IMR-90 (cell line): ENCODE measurements at regions not wholly inside any gene's neighbourhood (a gene's known extent, or its start where the extent isn't known, plus 50 kb on each side); places are given as distances from the start of the nearest gene placed in this dataset.

ENCODE experiments used
- ATAC-seq: fragments of 200-7000 bp; cut with Tn5 transposase; 2 replicates; pipeline ENCODE4 v1.9.1; 2020; ENCODE audit warnings: low read depth, mild to moderate bottlenecking, moderate library complexity
- BruUV-seq: library from RNA; stranded (reverse); fragments of 400-500 nt; replicated peaks from 2 replicates; lab custom pipeline; 2021; lab: Mats Ljungman, UMichigan
- CTCF ChIA-PET: fragments of 300-600 bp; formaldehyde crosslinking; extraction: SDS; loops from one replicate; lab custom pipeline; 2021; ENCODE audit warnings: antibody characterized with exemption; lab: Yijun Ruan, JAX
- POLR2A ChIA-PET: fragments of 300-600 bp; sonication (Branson Sonifier 250); formaldehyde crosslinking; loops from one replicate; lab custom pipeline; 2022; ENCODE audit warnings: antibody characterized with exemption; ENCODE audit not compliant: unreplicated experiment; lab: Charles Lee
- DNase-seq: peaks from one replicate; pipeline ENCODE4 v3.0.0; 2013
- H2AFZ ChIP-seq: replicated peaks from 2 replicates; pipeline ENCODE3; 2013; ENCODE audit warnings: low read length, mild to moderate bottlenecking; ENCODE audit not compliant: poor library complexity
- H2AK5ac ChIP-seq: 2 replicates; pipeline ENCODE4 v1.6.1; 2013; ENCODE audit warnings: low read depth, low read length, inconsistent platforms
- H2AK9ac ChIP-seq: replicated peaks from 2 replicates; pipeline ENCODE3; 2013; ENCODE audit warnings: mild to moderate bottlenecking, low read depth, low read length, moderate library complexity; ENCODE audit not compliant: poor library complexity
- H2BK120ac ChIP-seq: 2 replicates; pipeline ENCODE4 v1.6.1; 2013; ENCODE audit warnings: low read depth, low read length, inconsistent platforms
- H2BK15ac ChIP-seq: 3 replicates; pipeline ENCODE4 v1.6.1; 2013; ENCODE audit warnings: low read depth, low read length, inconsistent platforms
- H2BK20ac ChIP-seq: 2 replicates; pipeline ENCODE4 v1.6.1; 2013; ENCODE audit warnings: low read depth, mild to moderate bottlenecking, inconsistent platforms, low read length, moderate library complexity
- H2BK5ac ChIP-seq: 2 replicates; pipeline ENCODE4 v1.6.1; 2013; ENCODE audit warnings: mild to moderate bottlenecking, low read depth, low read length, inconsistent platforms; ENCODE audit not compliant: poor library complexity, severe bottlenecking
- H3K14ac ChIP-seq: replicated peaks from 2 replicates; pipeline ENCODE4 v1.6.1; 2013; ENCODE audit warnings: low read depth, low read length, inconsistent platforms
- H3K18ac ChIP-seq: 2 replicates; pipeline ENCODE4 v1.6.1; 2013; ENCODE audit warnings: low read depth, low read length, control low read depth
- H3K23ac ChIP-seq: 2 replicates; pipeline ENCODE4 v1.6.1; 2013; ENCODE audit warnings: low read depth, low read length, inconsistent platforms
- H3K27ac ChIP-seq: 2 replicates; pipeline ENCODE4 v1.5.1; 2013; ENCODE audit warnings: mild to moderate bottlenecking, control low read depth, low read length; ENCODE audit not compliant: insufficient read depth
- H3K27me3 ChIP-seq: 2 replicates; pipeline ENCODE4 v1.6.1; 2013; ENCODE audit warnings: low read length; ENCODE audit not compliant: control insufficient read depth, insufficient read depth
- H3K36me3 ChIP-seq: 2 replicates; pipeline ENCODE4 v1.6.1; 2013; ENCODE audit warnings: low read length, mixed read lengths; ENCODE audit not compliant: control insufficient read depth, insufficient read depth
- H3K4ac ChIP-seq: 2 replicates; pipeline ENCODE4 v1.6.1; 2013; ENCODE audit warnings: low read depth, low read length, inconsistent platforms
- H3K4me1 ChIP-seq: 2 replicates; pipeline ENCODE4 v1.6.1; 2013; ENCODE audit warnings: low read length, mixed read lengths; ENCODE audit not compliant: control insufficient read depth, insufficient read depth
- H3K4me2 ChIP-seq: 2 replicates; pipeline ENCODE4 v1.6.1; 2013; ENCODE audit warnings: low read depth, mild to moderate bottlenecking, control low read depth, low read length, moderate library complexity
- H3K4me3 ChIP-seq: 2 replicates; pipeline ENCODE4 v1.5.1; 2013; ENCODE audit warnings: low read depth, mild to moderate bottlenecking, control low read depth, low read length, moderate library complexity; ENCODE audit not compliant: insufficient read depth
- H3K56ac ChIP-seq: 2 replicates; pipeline ENCODE4 v1.6.1; 2013; ENCODE audit warnings: low read length, inconsistent platforms; ENCODE audit not compliant: insufficient read depth; ENCODE audit errors: extremely low read depth
- H3K79me1 ChIP-seq, 2 experiments: 2 replicates each; pipeline ENCODE4 v1.6.1; 2013; ENCODE audit warnings: low read length in 2 of 2, inconsistent platforms in 1 of 2, low read depth in 1 of 2
- H3K9ac ChIP-seq: 2 replicates; pipeline ENCODE4 v1.6.1; 2013; ENCODE audit warnings: low read depth, low read length, control low read depth
- H3K9me1 ChIP-seq: 2 replicates; pipeline ENCODE4 v1.6.1; 2013; ENCODE audit warnings: low read length, inconsistent platforms; ENCODE audit not compliant: insufficient read depth
- H3K9me3 ChIP-seq: 2 replicates; pipeline ENCODE4 v1.6.1; 2013; ENCODE audit warnings: low read length; ENCODE audit not compliant: control insufficient read depth, insufficient read depth
- H4K20me1 ChIP-seq: 2 replicates; pipeline ENCODE4 v1.6.1; 2013; ENCODE audit warnings: low read length, inconsistent platforms; ENCODE audit not compliant: insufficient read depth
- H4K5ac ChIP-seq: 2 replicates; pipeline ENCODE4 v1.6.1; 2013; ENCODE audit warnings: mild to moderate bottlenecking, low read depth, low read length, control low read depth
- H4K8ac ChIP-seq, 2 experiments: 2 replicates each; pipeline ENCODE4 v1.6.1; 2013; ENCODE audit warnings: low read depth in 2 of 2, low read length in 2 of 2, control low read depth in 1 of 2, inconsistent platforms in 1 of 2
- H4K91ac ChIP-seq: 2 replicates; pipeline ENCODE4 v1.6.1; 2013; ENCODE audit warnings: low read depth, low read length, inconsistent platforms; ENCODE audit not compliant: insufficient read depth
- BHLHE40 ChIP-seq: fragments of 150-350 bp; IDR thresholded peaks from 2 replicates; pipeline ENCODE4 v1.6.1; 2016; ENCODE audit warnings: mild to moderate bottlenecking, low read depth, low read length
- CEBPB ChIP-seq: IDR thresholded peaks from 2 replicates; pipeline ENCODE4 v1.6.1; 2012; ENCODE audit warnings: low read depth, low read length, improper control_type of control experiment
- ELK1 ChIP-seq: fragments of 150-350 bp; IDR thresholded peaks from 2 replicates; pipeline ENCODE4 v1.6.1; 2016; ENCODE audit warnings: low read depth, mild to moderate bottlenecking, low read length, moderate library complexity, borderline replicate concordance
- FOS ChIP-seq: fragments of 150-350 bp; IDR thresholded peaks from 2 replicates; pipeline ENCODE4 v1.6.1; 2016; ENCODE audit warnings: low read depth, low read length
- MAFK ChIP-seq: IDR thresholded peaks from 2 replicates; pipeline ENCODE4 v1.6.1; 2012; ENCODE audit warnings: low read depth, low read length, improper control_type of control experiment
- MAZ ChIP-seq: IDR thresholded peaks from 2 replicates; pipeline ENCODE4 v1.6.1; 2012; ENCODE audit warnings: low read depth, mild to moderate bottlenecking, low read length, improper control_type of control experiment, moderate library complexity, borderline replicate concordance
- MXI1 ChIP-seq: IDR thresholded peaks from 2 replicates; pipeline ENCODE4 v1.6.1; 2012; ENCODE audit warnings: low read depth, mild to moderate bottlenecking, low read length, moderate library complexity, borderline replicate concordance
- NFE2L2 ChIP-seq: fragments of 150-350 bp; IDR thresholded peaks from 2 replicates; pipeline ENCODE4 v1.6.1; 2016; ENCODE audit warnings: low read depth, mild to moderate bottlenecking, low read length
- RAD21 ChIP-seq: IDR thresholded peaks from 2 replicates; pipeline ENCODE4 v1.6.1; 2012; ENCODE audit warnings: low read length, improper control_type of control experiment
- RCOR1 ChIP-seq: IDR thresholded peaks from 2 replicates; pipeline ENCODE4 v1.6.1; 2012; ENCODE audit warnings: mild to moderate bottlenecking, low read length, improper control_type of control experiment; ENCODE audit not compliant: insufficient replicate concordance
- RFX5 ChIP-seq: IDR thresholded peaks from 2 replicates; pipeline ENCODE4 v1.8.0; 2012; ENCODE audit warnings: low read depth, mild to moderate bottlenecking, low read length, moderate library complexity
- SMC3 ChIP-seq: fragments of 150-350 bp; IDR thresholded peaks from 2 replicates; pipeline ENCODE4 v1.6.1; 2016; ENCODE audit warnings: low read depth, mild to moderate bottlenecking, antibody characterized with exemption, low read length, moderate library complexity
- WGBS, 2 experiments: methylation state at CpG; one replicate each; pipeline versions ENCODE4 v1.1.5 to v1.1.7; 2013; ENCODE audit warnings: missing lambda C conversion rate in 2 of 2; ENCODE audit not compliant: insufficient read length in 1 of 2; ENCODE audit errors: extremely low coverage in 2 of 2; 5-methylcytosine and 5-hydroxymethylcytosine counted together
- dilution Hi-C: fragments of 300-500 bp; cut with HindIII; formaldehyde crosslinking; loops from one replicate; pipeline ENCODE4 v1.14.3; 2018; ENCODE audit warnings: low sequenced_read_pairs; ENCODE audit not compliant: unreplicated experiment
- in situ Hi-C: fragments of 300-500 bp; cut with MboI; formaldehyde crosslinking; loops from 3 replicates; pipeline ENCODE4 v1.14.3; 2019; ENCODE audit warnings: low sequenced_read_pairs, inconsistent platforms, mixed read lengths
- intact Hi-C: fragments of 100-400 bp; cut with micrococcal nuclease; formaldehyde crosslinking; loops from 2 replicates; pipeline ENCODE4 v1.10.0; 2022
- TF ChIP-seq, protein P1 (sequence below): fragments of 150-350 bp; IDR thresholded peaks from 2 replicates; pipeline ENCODE4 v1.6.1; 2017; ENCODE audit warnings: mild to moderate bottlenecking, antibody characterized with exemption, low read length, low read depth

DNA sequence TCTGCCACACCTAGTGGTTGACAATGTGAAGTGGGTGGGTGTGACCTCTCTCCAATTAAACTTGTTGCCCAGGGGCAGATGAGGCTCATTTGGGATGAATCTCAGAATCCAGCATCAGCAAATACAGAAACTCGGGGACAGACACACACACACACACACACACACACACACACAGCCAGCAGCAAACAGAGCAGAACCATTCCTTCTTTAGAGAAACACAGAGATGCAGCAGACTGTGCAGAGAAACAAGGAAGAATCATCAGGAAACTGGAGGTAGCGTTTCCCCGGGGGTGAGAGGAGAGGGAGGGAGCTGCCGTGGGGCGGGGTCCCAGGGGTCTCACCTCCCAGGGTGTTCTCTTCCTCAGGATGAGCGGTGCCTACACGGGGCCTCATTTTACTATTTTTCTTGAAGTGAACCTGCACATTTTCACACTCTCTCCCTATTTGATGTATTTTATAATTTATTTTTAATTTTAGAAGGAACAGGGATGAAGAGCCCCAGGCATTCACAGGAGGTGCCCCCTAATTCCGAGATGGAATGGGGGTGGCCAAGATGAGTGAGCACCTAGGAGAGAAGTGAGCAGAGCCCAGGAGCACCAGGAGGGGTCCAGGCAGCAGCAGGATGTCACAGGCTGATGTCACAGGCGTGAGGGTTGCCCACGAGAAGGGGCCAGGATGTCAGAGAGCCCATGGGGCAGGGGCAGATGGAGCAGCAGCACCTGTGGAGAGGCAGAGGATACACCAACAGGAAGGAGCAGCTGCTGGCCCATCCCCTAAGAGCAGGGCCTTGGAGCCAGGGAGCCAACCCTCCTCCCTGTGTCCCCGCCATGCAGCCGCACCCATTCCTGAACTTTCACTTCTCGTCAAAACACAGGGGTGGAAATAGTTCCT lies 85.3 kb upstream of the PPP2R2D start:
- Histone ChIP-seq H3K4me2 (no peak overlapping the region), H2BK20ac (no peak overlapping the region), H3K9ac (no peak overlapping the region), H3K4me3 (no peak overlapping the region), H2BK5ac (no peak overlapping the region), H2BK15ac (no peak overlapping the region), H3K9me3 (peaks cover 49% of the 10 kb centered on the region), H3K4ac (no peak overlapping the region), H2AK9ac (no peak overlapping the region), H2AFZ (no peak overlapping the region), H3K79me1 (no peaks in the 10 kb centered on the region), H3K9me1 (no peaks in the 10 kb centered on the region), H3K27ac (no peak overlapping the region), H3K56ac (no peak overlapping the region), H4K20me1 (no peaks in the 10 kb centered on the region), H3K18ac (no peak overlapping the region), H3K23ac (no peak overlapping the region), H3K14ac (no peak overlapping the region), H3K27me3 (no peaks in the 10 kb centered on the region), H4K8ac (no peak overlapping the region), H2BK120ac (no peak overlapping the region), H4K91ac (no peak overlapping the region), H3K4me1 (no peaks in the 10 kb centered on the region), H3K36me3 (no peaks in the 10 kb centered on the region), H4K5ac (no peak overlapping the region), H2AK5ac (no peak overlapping the region)
- TF ChIP-seq RAD21 (no peak), MXI1 (no peak), SMC3 (no peak), BHLHE40 (no peak), MAFK (no peak), NFE2L2 (no peak), FOS (no peak), RFX5 (no peak), RCOR1 (no peak), CEBPB (no peak), ELK1 (no peak), MAZ (no peak)
- TF ChIP-seq, protein P1, sequence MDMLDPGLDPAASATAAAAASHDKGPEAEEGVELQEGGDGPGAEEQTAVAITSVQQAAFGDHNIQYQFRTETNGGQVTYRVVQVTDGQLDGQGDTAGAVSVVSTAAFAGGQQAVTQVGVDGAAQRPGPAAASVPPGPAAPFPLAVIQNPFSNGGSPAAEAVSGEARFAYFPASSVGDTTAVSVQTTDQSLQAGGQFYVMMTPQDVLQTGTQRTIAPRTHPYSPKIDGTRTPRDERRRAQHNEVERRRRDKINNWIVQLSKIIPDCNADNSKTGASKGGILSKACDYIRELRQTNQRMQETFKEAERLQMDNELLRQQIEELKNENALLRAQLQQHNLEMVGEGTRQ = no peak
- 0% methylated on average over 1 of the region's 13 CpGs; no CpG with 5 or more reads in 1 of the 2 experiments for WGBS, 2 experiments
- ChIA-PET CTCF (no interaction called here), POLR2A (no interaction called here)
- dilution Hi-C loops = no loop called here
- BruUV-seq = no TSS peak
- in situ Hi-C loops = no loop called here
- ATAC-seq (no peak), DNase-seq (no peak)
- intact Hi-C loops = no loop called here
